ENCODE measurements at regions not wholly inside any gene's neighbourhood (a gene's known extent, or its start where the extent isn't known, plus 50 kb on each side); places are given as distances from the start of the nearest gene placed in this dataset.

DNA sequence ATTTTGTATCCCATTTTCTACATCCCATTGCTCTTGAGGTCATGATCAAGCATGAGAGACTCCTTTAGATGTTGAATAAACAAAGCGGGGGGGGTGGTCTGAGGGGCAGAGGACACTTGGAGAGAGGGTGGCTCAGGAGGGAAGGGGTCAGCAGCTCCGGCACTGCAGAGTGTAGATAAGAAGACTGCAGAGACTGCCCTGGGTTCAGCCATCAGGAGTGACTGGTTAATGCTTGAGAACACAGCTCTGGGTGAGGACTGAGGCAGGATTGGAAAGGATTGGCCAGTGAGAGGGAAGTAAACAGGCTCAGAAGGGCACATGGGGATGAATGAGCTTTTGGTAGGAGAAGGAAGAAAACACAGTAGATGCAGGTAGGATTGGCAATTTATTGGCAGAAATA is 205.3 kb upstream of the CNR1 start:
- Mint-ChIP-seq H3K27me3 (ENCODE audit: low read depth) (peaks cover 42% of the 10 kb centered on the region), H3K9me3 (ENCODE audit: low read depth) (no peaks in the 10 kb centered on the region), H3K4me1 (ENCODE audit: low read depth) (peaks cover 5% of the 10 kb centered on the region), H3K27ac (ENCODE audit: unreplicated experiment) (no peak overlapping the region), H3K36me3 (ENCODE audit: low read depth) (no peaks in the 10 kb centered on the region), H3K4me3 (ENCODE audit: unreplicated experiment) (no peak overlapping the region)
- TF ChIP-seq CTCF (IDR thresholded peaks at IDR 0.05) = no peak
- no peak for DNase-seq (ENCODE audit: low spot score)

- Mint-ChIP-seq H3K4me1 (ENCODE audit: low read depth) (peaks cover 3% of the 10 kb centered on the region), H3K27ac (ENCODE audit: unreplicated experiment) (no peak overlapping the region), H3K36me3 (ENCODE audit: low read depth) (no peaks in the 10 kb centered on the region), H3K9me3 (ENCODE audit: low read depth) (no peaks in the 10 kb centered on the region), H3K27me3 (ENCODE audit: low read depth) (peaks cover 46% of the 10 kb centered on the region), H3K4me3 (ENCODE audit: unreplicated experiment) (no peak overlapping the region)
- TF ChIP-seq CTCF (IDR thresholded peaks at IDR 0.05) = no peak
- DNase-seq (ENCODE audit: low spot score) = no peak
Measured at GRCh38 chr6:88370127-88370710, 204.1 kb upstream of the CNR1 start.

DNA sequence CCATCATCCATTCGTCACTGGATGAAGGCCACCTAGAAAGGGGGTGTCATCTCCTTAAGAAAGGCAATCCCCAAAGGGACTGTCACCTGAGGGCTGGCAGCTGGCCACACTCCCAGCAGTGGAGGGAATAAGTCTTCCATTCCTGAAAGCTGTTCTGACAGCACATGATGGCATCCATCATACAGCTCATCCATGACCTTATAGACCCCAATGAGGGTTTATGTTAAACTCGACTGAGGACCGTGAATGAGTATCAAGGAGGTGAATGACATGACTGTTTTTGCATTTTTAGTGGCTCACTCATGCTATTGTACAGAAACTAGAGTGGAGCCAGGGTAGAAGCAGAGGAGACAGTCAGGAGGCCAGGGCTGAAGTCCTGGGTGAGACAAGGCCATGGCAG is 203.1 kb upstream of the CNR1 start:
- no peak for TF ChIP-seq CTCF (IDR thresholded peaks at IDR 0.05)
- H3K4me3 Mint-ChIP-seq (ENCODE audit: unreplicated experiment) = no peak overlapping the region
- no peak overlapping the region for H3K27ac Mint-ChIP-seq (ENCODE audit: unreplicated experiment)
- no peaks in the 10 kb centered on the region for H3K36me3 Mint-ChIP-seq (ENCODE audit: low read depth)
- DNase-seq (ENCODE audit: low spot score) = no peak
- peaks cover 42% of the 10 kb centered on the region for H3K27me3 Mint-ChIP-seq (ENCODE audit: low read depth)
- H3K9me3 Mint-ChIP-seq (ENCODE audit: low read depth) = no peaks in the 10 kb centered on the region
- peaks cover 3% of the 10 kb centered on the region for H3K4me1 Mint-ChIP-seq (ENCODE audit: low read depth)

DNA sequence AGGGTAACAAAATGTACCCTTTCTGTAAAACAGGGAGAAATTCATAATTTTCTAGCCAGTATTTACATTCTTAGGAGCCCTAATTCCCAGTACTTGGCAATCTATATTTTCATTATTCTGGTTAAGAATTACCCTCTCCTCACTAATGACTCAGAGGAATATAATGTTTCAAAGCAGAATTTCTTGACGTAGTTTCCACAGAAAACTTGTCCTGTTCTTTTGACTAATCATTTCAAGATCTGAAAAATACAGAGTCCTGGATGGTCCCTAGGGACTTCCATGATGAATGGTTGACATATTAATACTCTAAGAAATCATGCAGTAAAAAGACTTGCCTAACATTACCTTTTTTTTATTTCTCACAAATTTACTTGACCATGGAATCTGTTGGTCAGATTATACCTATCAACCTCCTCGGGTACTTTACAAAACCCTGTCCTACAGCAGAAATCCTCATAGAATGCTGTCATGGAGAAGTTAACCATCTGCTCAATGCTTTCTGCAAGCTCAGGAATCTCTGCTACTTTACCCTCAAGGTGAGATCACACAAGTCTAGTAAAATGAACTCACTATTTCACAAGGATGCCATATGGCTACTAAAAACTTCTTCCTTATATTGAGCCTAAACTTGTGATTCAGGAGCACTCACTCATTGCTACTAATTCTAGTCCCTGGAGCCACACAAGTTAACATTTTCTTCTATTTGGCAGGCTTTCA is 202.1 kb upstream of the CNR1 start:
- Mint-ChIP-seq H3K4me3 (ENCODE audit: unreplicated experiment) (no peak overlapping the region), H3K27ac (ENCODE audit: unreplicated experiment) (no peak overlapping the region), H3K27me3 (ENCODE audit: low read depth) (peaks cover 36% of the 10 kb centered on the region), H3K36me3 (ENCODE audit: low read depth) (no peaks in the 10 kb centered on the region), H3K9me3 (ENCODE audit: low read depth) (no peaks in the 10 kb centered on the region), H3K4me1 (ENCODE audit: low read depth) (peaks cover 3% of the 10 kb centered on the region)
- no peak for DNase-seq (ENCODE audit: low spot score)
- TF ChIP-seq CTCF (IDR thresholded peaks at IDR 0.05) = no peak

DNA sequence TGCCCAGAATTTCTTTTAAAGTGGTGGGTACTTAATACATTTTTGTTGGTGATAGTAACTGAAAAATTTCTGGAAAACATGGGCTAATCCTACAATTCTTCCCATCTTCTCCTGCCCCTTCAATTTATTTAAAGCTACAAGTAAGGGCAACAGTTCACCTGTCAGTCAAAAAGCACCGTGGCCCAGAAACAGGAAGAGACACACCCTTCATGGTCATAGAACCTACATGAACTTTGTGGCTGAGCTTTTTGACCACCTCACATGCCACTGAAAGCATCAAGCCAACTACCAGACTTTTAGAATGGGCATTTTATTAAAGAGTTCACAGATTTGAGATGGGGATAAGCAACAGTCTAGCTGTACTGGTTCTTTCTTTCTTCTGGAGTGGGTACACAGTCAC is 201.1 kb upstream of the CNR1 start:
- no peak for DNase-seq (ENCODE audit: low spot score)
- TF ChIP-seq CTCF (IDR thresholded peaks at IDR 0.05) = no peak

More for the DNA sequence above, 201.1 kb upstream of the CNR1 start:
- no peak overlapping the region for H3K27ac Mint-ChIP-seq (ENCODE audit: unreplicated experiment)
- no peak overlapping the region for H3K4me3 Mint-ChIP-seq (ENCODE audit: unreplicated experiment)
- H3K4me1 Mint-ChIP-seq (ENCODE audit: low read depth) = peaks cover 3% of the 10 kb centered on the region
- H3K36me3 Mint-ChIP-seq (ENCODE audit: low read depth) = no peaks in the 10 kb centered on the region
- H3K9me3 Mint-ChIP-seq (ENCODE audit: low read depth) = no peaks in the 10 kb centered on the region
- peaks cover 37% of the 10 kb centered on the region for H3K27me3 Mint-ChIP-seq (ENCODE audit: low read depth)

Measured in chondrocyte (in vitro differentiated cells).